ENCODE measurements at regions not wholly inside any gene's neighbourhood (a gene's known extent, or its start where the extent isn't known, plus 50 kb on each side); places are given as distances from the start of the nearest gene placed in this dataset.

GRCh38 chr11:37343290-37343689 is 745.3 kb upstream of the RAG2 start:
- Histone ChIP-seq H3K4me3 (ENCODE audit: low read length) (no peak overlapping the region), H3K9me3 (ENCODE audit: low read length) (peaks cover 24% of the 10 kb centered on the region), H3K27me3 (ENCODE audit: low read length) (no peaks in the 10 kb centered on the region), H3K4me2 (ENCODE audit: low read depth, low read length, poor library complexity, severe bottlenecking) (no peak overlapping the region), H2AFZ (ENCODE audit: low read length) (no peak overlapping the region), H3K36me3 (ENCODE audit: insufficient read depth, low read length) (no peaks in the 10 kb centered on the region), H3K27ac (ENCODE audit: low read length) (no peak overlapping the region), H3K9me2 (replicated peaks; ENCODE audit: insufficient read depth, low read length) (no peaks in the 10 kb centered on the region), H3K4me1 (ENCODE audit: low read length) (no peaks in the 10 kb centered on the region), H4K20me1 (ENCODE audit: insufficient read depth, low read depth, low read length) (no peaks in the 10 kb centered on the region), H3K79me2 (ENCODE audit: low read length) (no peaks in the 10 kb centered on the region), H3K9ac (ENCODE audit: low read length) (no peak overlapping the region)
- no peak for DNase-seq

DNA sequence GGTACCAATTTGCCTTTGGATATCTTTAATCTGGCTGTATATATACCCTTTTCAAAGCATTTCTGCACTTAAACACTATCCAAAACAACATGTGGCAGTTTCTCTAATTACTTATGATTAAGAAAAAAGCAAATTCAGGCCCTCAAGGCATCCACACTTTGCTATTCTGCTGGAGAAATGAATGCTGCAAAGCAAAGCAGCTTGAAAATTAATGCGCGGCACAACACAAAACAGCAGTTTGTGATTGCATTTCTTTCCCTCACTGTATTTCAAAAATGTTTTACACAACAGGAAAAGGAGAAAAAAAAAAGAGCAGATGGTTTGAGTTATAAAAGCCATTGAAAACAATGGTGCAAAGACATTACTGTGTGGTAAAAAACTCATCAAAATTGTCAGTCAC is 738.4 kb upstream of the RAG2 start:
- no peak for DNase-seq
- Histone ChIP-seq H3K4me3 (ENCODE audit: low read length) (no peak overlapping the region), H3K4me1 (ENCODE audit: low read length) (no peaks in the 10 kb centered on the region), H3K27me3 (ENCODE audit: low read length) (no peaks in the 10 kb centered on the region), H3K4me2 (ENCODE audit: low read depth, low read length, poor library complexity, severe bottlenecking) (no peak overlapping the region), H2AFZ (ENCODE audit: low read length) (no peak overlapping the region), H3K36me3 (ENCODE audit: insufficient read depth, low read length) (no peaks in the 10 kb centered on the region), H3K27ac (ENCODE audit: low read length) (no peak overlapping the region), H3K9me2 (replicated peaks; ENCODE audit: insufficient read depth, low read length) (no peaks in the 10 kb centered on the region), H3K9me3 (ENCODE audit: low read length) (peaks cover 21% of the 10 kb centered on the region), H4K20me1 (ENCODE audit: insufficient read depth, low read depth, low read length) (no peaks in the 10 kb centered on the region), H3K9ac (ENCODE audit: low read length) (no peak overlapping the region), H3K79me2 (ENCODE audit: low read length) (no peaks in the 10 kb centered on the region)

- Histone ChIP-seq H3K36me3 (ENCODE audit: insufficient read depth, low read length) (no peaks in the 10 kb centered on the region), H3K9me2 (replicated peaks; ENCODE audit: insufficient read depth, low read length) (no peaks in the 10 kb centered on the region), H3K27ac (ENCODE audit: low read length) (no peak overlapping the region), H3K9me3 (ENCODE audit: low read length) (peaks cover 26% of the 10 kb centered on the region), H3K4me3 (ENCODE audit: low read length) (no peak overlapping the region), H2AFZ (ENCODE audit: low read length) (no peak overlapping the region), H3K79me2 (ENCODE audit: low read length) (no peaks in the 10 kb centered on the region), H3K4me1 (ENCODE audit: low read length) (no peaks in the 10 kb centered on the region), H3K9ac (ENCODE audit: low read length) (no peak overlapping the region), H4K20me1 (ENCODE audit: insufficient read depth, low read depth, low read length) (no peaks in the 10 kb centered on the region), H3K27me3 (ENCODE audit: low read length) (no peaks in the 10 kb centered on the region), H3K4me2 (ENCODE audit: low read depth, low read length, poor library complexity, severe bottlenecking) (no peak overlapping the region)
- DNase-seq = no peak
Observed at GRCh38 chr11:37333345-37333744, 735.3 kb upstream of the RAG2 start.

- Histone ChIP-seq H3K27me3 (ENCODE audit: low read length) (no peaks in the 10 kb centered on the region), H3K9me2 (replicated peaks; ENCODE audit: insufficient read depth, low read length) (no peaks in the 10 kb centered on the region), H3K4me2 (ENCODE audit: low read depth, low read length, poor library complexity, severe bottlenecking) (no peak overlapping the region), H3K27ac (ENCODE audit: low read length) (no peak overlapping the region), H3K9me3 (ENCODE audit: low read length) (peaks cover 21% of the 10 kb centered on the region), H3K4me3 (ENCODE audit: low read length) (no peak overlapping the region), H4K20me1 (ENCODE audit: insufficient read depth, low read depth, low read length) (no peaks in the 10 kb centered on the region), H3K9ac (ENCODE audit: low read length) (no peak overlapping the region), H3K36me3 (ENCODE audit: insufficient read depth, low read length) (no peaks in the 10 kb centered on the region), H3K4me1 (ENCODE audit: low read length) (no peaks in the 10 kb centered on the region), H3K79me2 (ENCODE audit: low read length) (no peaks in the 10 kb centered on the region), H2AFZ (ENCODE audit: low read length) (no peak overlapping the region)
- no peak for DNase-seq
Observed at GRCh38 chr11:37323843-37324242, 725.8 kb upstream of the RAG2 start.

GRCh38 chr11:37322333-37323194 is 724.5 kb upstream of the RAG2 start:
- Histone ChIP-seq H2AFZ (ENCODE audit: low read length) (no peak overlapping the region), H3K4me2 (ENCODE audit: low read depth, low read length, poor library complexity, severe bottlenecking) (no peak overlapping the region)

GRCh38 chr11:37320921-37321320 is 722.9 kb upstream of the RAG2 start:
- no peak for DNase-seq
- H4K20me1 ChIP-seq (ENCODE audit: insufficient read depth, low read depth, low read length) = no peaks in the 10 kb centered on the region
- no peak overlapping the region for H3K4me2 ChIP-seq (ENCODE audit: low read depth, low read length, poor library complexity, severe bottlenecking)
- H3K9me3 ChIP-seq (ENCODE audit: low read length) = peaks cover 14% of the 10 kb centered on the region; the same call in 1 of the 2 replicates
- H3K4me3 ChIP-seq (ENCODE audit: low read length) = no peak overlapping the region
- H3K27ac ChIP-seq (ENCODE audit: low read length) = no peak overlapping the region
- H3K36me3 ChIP-seq (ENCODE audit: insufficient read depth, low read length) = no peaks in the 10 kb centered on the region
- H2AFZ ChIP-seq (ENCODE audit: low read length) = no peak overlapping the region
- no peaks in the 10 kb centered on the region for H3K9me2 ChIP-seq (replicated peaks; ENCODE audit: insufficient read depth, low read length)
- H3K4me1 ChIP-seq (ENCODE audit: low read length) = no peaks in the 10 kb centered on the region
- no peaks in the 10 kb centered on the region for H3K27me3 ChIP-seq (ENCODE audit: low read length)
- H3K9ac ChIP-seq (ENCODE audit: low read length) = no peak overlapping the region
- H3K79me2 ChIP-seq (ENCODE audit: low read length) = no peaks in the 10 kb centered on the region

More at GRCh38 chr11:37322333-37323194, 724.5 kb upstream of the RAG2 start:
- H3K36me3 ChIP-seq (ENCODE audit: insufficient read depth, low read length) = no peaks in the 10 kb centered on the region
- H3K9me2 ChIP-seq (replicated peaks; ENCODE audit: insufficient read depth, low read length) = no peaks in the 10 kb centered on the region
- no peaks in the 10 kb centered on the region for H3K4me1 ChIP-seq (ENCODE audit: low read length)
- H3K27me3 ChIP-seq (ENCODE audit: low read length) = no peaks in the 10 kb centered on the region
- H3K9me3 ChIP-seq (ENCODE audit: low read length) = peaks cover 18% of the 10 kb centered on the region
- H3K4me3 ChIP-seq (ENCODE audit: low read length) = no peak overlapping the region
- no peaks in the 10 kb centered on the region for H4K20me1 ChIP-seq (ENCODE audit: insufficient read depth, low read depth, low read length)
- DNase-seq = no peak
- H3K79me2 ChIP-seq (ENCODE audit: low read length) = no peaks in the 10 kb centered on the region
- no peak overlapping the region for H3K27ac ChIP-seq (ENCODE audit: low read length)
- H3K9ac ChIP-seq (ENCODE audit: low read length) = no peak overlapping the region

DNA sequence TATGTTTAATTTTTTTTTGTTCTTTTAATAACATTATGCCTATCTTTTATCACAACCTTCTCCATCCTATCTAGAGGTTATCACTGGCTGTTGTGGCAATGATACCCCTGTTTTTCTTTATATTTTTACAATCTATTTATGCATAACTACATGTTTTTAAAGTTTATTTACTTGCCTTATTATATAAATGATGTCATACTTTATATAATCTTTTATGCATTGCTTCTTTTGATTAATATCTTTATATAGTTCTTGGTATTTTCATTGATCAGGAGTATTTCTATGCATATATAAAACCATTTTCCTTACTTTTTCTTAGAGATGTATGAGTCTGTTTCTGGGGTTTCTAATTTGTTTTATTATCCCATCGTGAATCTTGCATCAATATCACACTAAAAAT is 719.8 kb upstream of the RAG2 start:
- Histone ChIP-seq H3K36me3 (ENCODE audit: insufficient read depth, low read length) (no peaks in the 10 kb centered on the region), H3K27me3 (ENCODE audit: low read length) (no peaks in the 10 kb centered on the region), H3K9ac (ENCODE audit: low read length) (no peak overlapping the region), H3K4me2 (ENCODE audit: low read depth, low read length, poor library complexity, severe bottlenecking) (no peak overlapping the region), H3K79me2 (ENCODE audit: low read length) (no peaks in the 10 kb centered on the region), H3K9me2 (replicated peaks; ENCODE audit: insufficient read depth, low read length) (no peaks in the 10 kb centered on the region), H2AFZ (ENCODE audit: low read length) (no peak overlapping the region), H3K4me3 (ENCODE audit: low read length) (no peak overlapping the region), H3K4me1 (ENCODE audit: low read length) (no peaks in the 10 kb centered on the region), H3K9me3 (ENCODE audit: low read length) (peaks cover 21% of the 10 kb centered on the region; the same call in 1 of the 2 replicates), H4K20me1 (ENCODE audit: insufficient read depth, low read depth, low read length) (no peaks in the 10 kb centered on the region), H3K27ac (ENCODE audit: low read length) (no peak overlapping the region)
- no peak for DNase-seq

DNA sequence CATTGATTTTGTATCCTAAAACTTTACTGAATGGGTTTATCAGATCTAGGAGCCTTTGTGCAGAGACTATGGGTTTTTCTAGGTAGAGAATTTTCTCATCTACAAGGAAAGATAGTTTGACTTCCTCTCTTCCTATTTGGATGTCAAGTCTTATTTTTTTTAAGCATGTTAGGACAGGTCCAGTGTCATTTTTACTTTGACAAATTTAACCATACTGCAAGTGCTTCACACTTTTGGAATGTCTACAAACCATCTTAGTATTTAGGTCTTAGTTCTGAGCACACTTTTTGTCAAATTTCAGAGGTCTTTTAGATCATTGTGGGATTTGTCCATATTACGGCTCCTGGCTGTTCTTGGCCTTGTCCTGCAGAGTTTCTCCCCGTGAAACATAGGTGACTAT is 715.2 kb upstream of the RAG2 start:
- Histone ChIP-seq H3K9me3 (ENCODE audit: low read length) (peaks cover 18% of the 10 kb centered on the region), H3K27me3 (ENCODE audit: low read length) (no peaks in the 10 kb centered on the region), H3K9me2 (replicated peaks; ENCODE audit: insufficient read depth, low read length) (no peaks in the 10 kb centered on the region), H3K9ac (ENCODE audit: low read length) (no peak overlapping the region), H2AFZ (ENCODE audit: low read length) (no peak overlapping the region), H3K79me2 (ENCODE audit: low read length) (no peaks in the 10 kb centered on the region), H4K20me1 (ENCODE audit: insufficient read depth, low read depth, low read length) (no peaks in the 10 kb centered on the region), H3K4me3 (ENCODE audit: low read length) (no peak overlapping the region), H3K4me1 (ENCODE audit: low read length) (no peaks in the 10 kb centered on the region), H3K4me2 (ENCODE audit: low read depth, low read length, poor library complexity, severe bottlenecking) (no peak overlapping the region), H3K27ac (ENCODE audit: low read length) (no peak overlapping the region), H3K36me3 (ENCODE audit: insufficient read depth, low read length) (no peaks in the 10 kb centered on the region)
- no peak for DNase-seq
